A673 (cell line): ENCODE measurements at regions not wholly inside any gene's neighbourhood (a gene's known extent, or its start where the extent isn't known, plus 50 kb on each side); places are given as distances from the start of the nearest gene placed in this dataset.

Experiments used
- BruUV-seq: library from RNA; stranded (reverse); fragments of 400-500 nt; replicated peaks from 2 replicates; lab custom pipeline; 2021; lab: Mats Ljungman, UMichigan
- CTCF ChIA-PET: fragments of 300-600 bp; sonication (Branson Sonifier 250); formaldehyde crosslinking; loops from one replicate; lab custom pipeline; 2022; ENCODE audit warnings: antibody characterized with exemption; lab: Charles Lee
- POLR2A ChIA-PET: fragments of 300-600 bp; sonication (Branson Sonifier 250); formaldehyde crosslinking; loops from one replicate; lab custom pipeline; 2022; ENCODE audit warnings: antibody characterized with exemption; ENCODE audit not compliant: low non-redundant PET; lab: Charles Lee
- DNase-seq: peaks from one replicate; pipeline ENCODE4 v3.0.0-alpha.2; 2015; ENCODE audit warnings: low spot score
- H3K27ac ChIP-seq: fragments of 200-600 bp; sonication (generic); 2 replicates; pipeline ENCODE4 v1.5.1; 2016; ENCODE audit warnings: mixed run types, low read depth, mild to moderate bottlenecking, mixed read lengths, antibody characterized with exemption, low read length; ENCODE audit not compliant: poor library complexity, severe bottlenecking
- H3K27me3 ChIP-seq: fragments of 200-600 bp; sonication (generic); replicated peaks from 2 replicates; pipeline ENCODE4 v1.6.1; 2017; ENCODE audit warnings: mixed run types, low read depth, mild to moderate bottlenecking, mixed read lengths, antibody characterized with exemption, low read length; ENCODE audit not compliant: insufficient read depth, poor library complexity
- H3K36me3 ChIP-seq: fragments of 200-600 bp; sonication (generic); 2 replicates; pipeline ENCODE4 v1.6.1; 2016; ENCODE audit warnings: mixed run types, mild to moderate bottlenecking, mixed read lengths, antibody characterized with exemption, low read length; ENCODE audit not compliant: insufficient read depth, poor library complexity, severe bottlenecking
- H3K4me1 ChIP-seq: fragments of 200-600 bp; sonication (generic); 2 replicates; pipeline ENCODE4 v1.6.1; 2017; ENCODE audit warnings: mixed run types, mild to moderate bottlenecking, mixed read lengths, antibody characterized with exemption, low read length; ENCODE audit not compliant: insufficient read depth, poor library complexity, severe bottlenecking
- H3K4me3 ChIP-seq: fragments of 200-600 bp; sonication (generic); 2 replicates; pipeline ENCODE4 v1.5.1; 2016; ENCODE audit warnings: low read depth, mixed run types, mild to moderate bottlenecking, mixed read lengths, low read length; ENCODE audit not compliant: poor library complexity, severe bottlenecking
- H3K9me3 ChIP-seq: fragments of 200-600 bp; sonication (generic); 2 replicates; pipeline ENCODE4 v1.6.1; 2016; ENCODE audit warnings: mixed run types, low read depth, mild to moderate bottlenecking, mixed read lengths, antibody characterized with exemption, low read length; ENCODE audit not compliant: poor library complexity, severe bottlenecking
- CTCF ChIP-seq: fragments of 300-800, 200-600 bp; sonication (generic); conservative IDR thresholded peaks from 2 replicates; pipeline ENCODE4 v1.5.1; 2017; ENCODE audit warnings: low read depth, mild to moderate bottlenecking, antibody characterized with exemption, low read length, moderate library complexity, mixed read lengths
- EZH2 ChIP-seq: fragments of 200-600 bp; sonication (generic); IDR thresholded peaks from 2 replicates; pipeline ENCODE4 v1.6.1; 2017; ENCODE audit warnings: borderline replicate concordance, low read depth, mild to moderate bottlenecking, mixed read lengths, antibody characterized with exemption, low read length; ENCODE audit not compliant: poor library complexity, severe bottlenecking
- intact Hi-C: fragments of 100-400 bp; cut with micrococcal nuclease; formaldehyde crosslinking; loops from one replicate; pipeline ENCODE4 v1.10.0; 2022; ENCODE audit not compliant: unreplicated experiment

- no peak overlapping the region for H3K27ac ChIP-seq
- H3K4me1 ChIP-seq = no peaks in the 10 kb centered on the region
- peak; percentile 12 for DNase-seq
- ChIA-PET POLR2A (interaction anchor here (0.6 kb wide), 1 partner anchor 133 kb away, joined by 3 read pairs; no protein-coding TSS in a partner anchor), CTCF (no interaction called here)
- H3K36me3 ChIP-seq = no peaks in the 10 kb centered on the region
- TF ChIP-seq CTCF (no peak), EZH2 (no peak)
- no TSS peak for BruUV-seq
- intact Hi-C loops = no loop called here
- no peak overlapping the region for H3K4me3 ChIP-seq
- peaks cover 14% of the 10 kb centered on the region for H3K27me3 ChIP-seq
- no peaks in the 10 kb centered on the region for H3K9me3 ChIP-seq
Observed at GRCh38 chr3:157914882-157915281, 191.3 kb downstream of the SHOX2 start.

- Histone ChIP-seq H3K27me3 (peaks cover 3% of the 10 kb centered on the region), H3K27ac (no peak overlapping the region), H3K36me3 (no peaks in the 10 kb centered on the region), H3K4me3 (no peak overlapping the region), H3K9me3 (no peaks in the 10 kb centered on the region), H3K4me1 (no peaks in the 10 kb centered on the region)
- intact Hi-C loops = no loop called here
- POLR2A ChIA-PET = no interaction called here
- CTCF ChIA-PET = no interaction called here
- no TSS peak for BruUV-seq
- TF ChIP-seq EZH2 = no peak
- no peak for TF ChIP-seq CTCF
- DNase-seq = no peak
Observed at GRCh38 chr3:157913741-157914150, 192.5 kb downstream of the SHOX2 start.

- no peak overlapping the region for H3K27ac ChIP-seq
- BruUV-seq = no TSS peak
- peaks cover 3% of the 10 kb centered on the region for H3K27me3 ChIP-seq
- no peaks in the 10 kb centered on the region for H3K9me3 ChIP-seq
- no peak for DNase-seq
- ChIA-PET POLR2A (no interaction called here), CTCF (no interaction called here)
- intact Hi-C loops = no loop called here
- H3K4me1 ChIP-seq = no peaks in the 10 kb centered on the region
- H3K4me3 ChIP-seq = no peak overlapping the region
- H3K36me3 ChIP-seq = no peaks in the 10 kb centered on the region
- no peak for TF ChIP-seq EZH2
- TF ChIP-seq CTCF = no peak
Observed at GRCh38 chr3:157912514-157913451, 193.4 kb downstream of the SHOX2 start.
